Vagina (tissue), 2 donors: ENCODE measurements at regions not wholly inside any gene's neighbourhood (a gene's known extent, or its start where the extent isn't known, plus 50 kb on each side); places are given as distances from the start of the nearest gene placed in this dataset.

ENCODE experiments used
- POLR2A ChIP-seq, 2 donors: fragments of 450-650 bp; IDR thresholded peaks; one replicate each; pipeline ENCODE4 v1.6.1; 2017; ENCODE audit warnings: antibody characterized with exemption in 2 of 2, mild to moderate bottlenecking in 2 of 2, moderate library complexity in 2 of 2
- POLR2AphosphoS5 ChIP-seq, 2 donors: sonication (generic); formaldehyde crosslinking; IDR thresholded peaks; one replicate each; pipeline ENCODE4 v1.9.0; 2017; ENCODE audit warnings: antibody characterized with exemption in 2 of 2, mild to moderate bottlenecking in 2 of 2, low read depth in 1 of 2; ENCODE audit not compliant: insufficient read depth in 1 of 2
- TF ChIP-seq, protein P1 (sequence below), 3 experiments: fragments of 450-650 bp in 2 of 3; fragments of 200-600 bp in 1 of 3; sonication (generic) in 1 of 3; IDR thresholded peaks; one replicate each; pipeline ENCODE4 v1.5.1; 2017 to 2019; ENCODE audit warnings: antibody characterized with exemption in 3 of 3, mild to moderate bottlenecking in 2 of 3, moderate library complexity in 2 of 3

DNA sequence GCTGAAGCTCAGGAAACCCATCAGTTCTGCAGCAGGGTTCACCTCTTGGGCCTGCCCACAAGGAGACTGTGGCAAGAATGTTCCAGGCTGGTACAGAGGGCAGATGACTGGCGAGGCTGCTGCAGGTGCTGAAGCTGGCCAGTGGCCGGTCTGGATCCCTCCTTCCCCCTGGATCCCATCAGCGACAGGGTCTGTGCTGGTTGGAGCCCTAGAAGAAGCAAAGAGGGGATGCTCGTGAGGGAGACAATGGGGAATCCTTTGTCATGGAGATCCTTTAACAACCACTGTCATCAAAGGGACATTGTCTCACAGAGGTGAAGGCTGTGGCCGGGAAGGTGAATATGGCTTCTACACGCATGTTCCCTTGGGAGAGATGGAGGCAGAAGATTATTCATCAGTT, 211.4 kb upstream of the TMEM132C start:
- TF ChIP-seq, protein P1, sequence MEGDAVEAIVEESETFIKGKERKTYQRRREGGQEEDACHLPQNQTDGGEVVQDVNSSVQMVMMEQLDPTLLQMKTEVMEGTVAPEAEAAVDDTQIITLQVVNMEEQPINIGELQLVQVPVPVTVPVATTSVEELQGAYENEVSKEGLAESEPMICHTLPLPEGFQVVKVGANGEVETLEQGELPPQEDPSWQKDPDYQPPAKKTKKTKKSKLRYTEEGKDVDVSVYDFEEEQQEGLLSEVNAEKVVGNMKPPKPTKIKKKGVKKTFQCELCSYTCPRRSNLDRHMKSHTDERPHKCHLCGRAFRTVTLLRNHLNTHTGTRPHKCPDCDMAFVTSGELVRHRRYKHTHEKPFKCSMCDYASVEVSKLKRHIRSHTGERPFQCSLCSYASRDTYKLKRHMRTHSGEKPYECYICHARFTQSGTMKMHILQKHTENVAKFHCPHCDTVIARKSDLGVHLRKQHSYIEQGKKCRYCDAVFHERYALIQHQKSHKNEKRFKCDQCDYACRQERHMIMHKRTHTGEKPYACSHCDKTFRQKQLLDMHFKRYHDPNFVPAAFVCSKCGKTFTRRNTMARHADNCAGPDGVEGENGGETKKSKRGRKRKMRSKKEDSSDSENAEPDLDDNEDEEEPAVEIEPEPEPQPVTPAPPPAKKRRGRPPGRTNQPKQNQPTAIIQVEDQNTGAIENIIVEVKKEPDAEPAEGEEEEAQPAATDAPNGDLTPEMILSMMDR (IDR thresholded peaks at IDR 0.05): no peak
- TF ChIP-seq POLR2A (IDR thresholded peaks at IDR 0.05) (no peak), POLR2AphosphoS5 (IDR thresholded peaks at IDR 0.05; ENCODE audit: insufficient read depth in 1 of 2, low read depth in 1 of 2) (no peak)
